Testis (tissue), 2 donors: ENCODE measurements at regions not wholly inside any gene's neighbourhood (a gene's known extent, or its start where the extent isn't known, plus 50 kb on each side); places are given as distances from the start of the nearest gene placed in this dataset.

Experiments used
- CTCF ChIP-seq, 3 experiments: fragments of 450-650 bp in 2 of 3; fragments of 200-600 bp in 1 of 3; sonication (generic) in 1 of 3; IDR thresholded peaks; one replicate each; pipeline ENCODE4 v1.5.1; 2016 to 2019; ENCODE audit warnings: antibody characterized with exemption in 3 of 3, mild to moderate bottlenecking in 2 of 3, moderate library complexity in 1 of 3
- POLR2A ChIP-seq: fragments of 450-650 bp; IDR thresholded peaks from one replicate; pipeline ENCODE4 v1.6.1; 2017; ENCODE audit warnings: antibody characterized with exemption, mild to moderate bottlenecking, moderate library complexity

GRCh38 chr15:29612701-29613100 lies 209.6 kb downstream of the TJP1 start:
- no peak for TF ChIP-seq POLR2A
- no peak for TF ChIP-seq CTCF (IDR thresholded peaks at IDR 0.05)
